ENCODE measurements at regions not wholly inside any gene's neighbourhood (a gene's known extent, or its start where the extent isn't known, plus 50 kb on each side); places are given as distances from the start of the nearest gene placed in this dataset.

- Histone ChIP-seq H3K4me2 (ENCODE audit: low read depth, low read length, poor library complexity, severe bottlenecking) (no peak overlapping the region), H3K36me3 (ENCODE audit: insufficient read depth, low read length) (no peaks in the 10 kb centered on the region), H3K4me3 (ENCODE audit: low read length, poor library complexity, severe bottlenecking) (no peak overlapping the region), H3K79me2 (ENCODE audit: insufficient read depth, low read length) (no peaks in the 10 kb centered on the region), H3F3A (ENCODE audit: low read depth) (no peaks in the 10 kb centered on the region), H3K4me1 (ENCODE audit: insufficient read depth, low read length, poor library complexity, severe bottlenecking) (no peaks in the 10 kb centered on the region), H3K27me3 (ENCODE audit: insufficient read depth, low read length, poor library complexity, severe bottlenecking) (no peaks in the 10 kb centered on the region), H3K9me2 (replicated peaks; ENCODE audit: low read depth, low read length) (no peaks in the 10 kb centered on the region), H3K9me3 (ENCODE audit: insufficient read depth, low read depth, low read length) (no peaks in the 10 kb centered on the region), H2AFZ (ENCODE audit: low read length) (no peak overlapping the region), H4K20me1 (ENCODE audit: insufficient read depth, low read length, poor library complexity, severe bottlenecking) (no peaks in the 10 kb centered on the region), H3K9ac (ENCODE audit: low read depth, low read length, poor library complexity, severe bottlenecking) (no peak overlapping the region)
- TF ChIP-seq CTCF (conservative IDR thresholded peaks at IDR 0.05; ENCODE audit: low read length) (no peak), EZH2phosphoT487 (IDR thresholded peaks at IDR 0.05; ENCODE audit: borderline replicate concordance) (no peak)
These were observed 201.2 kb downstream of the MSX2 start for GRCh38 chr5:174925586-174925985.

GRCh38 chr5:174922955-174923354, 198.6 kb downstream of the MSX2 start:
- no peaks in the 10 kb centered on the region for H3K9me2 ChIP-seq (replicated peaks; ENCODE audit: low read depth, low read length)
- H2AFZ ChIP-seq (ENCODE audit: low read length), result no peak overlapping the region
- H3K79me2 ChIP-seq (ENCODE audit: insufficient read depth, low read length), result no peaks in the 10 kb centered on the region
- TF ChIP-seq CTCF (conservative IDR thresholded peaks at IDR 0.05; ENCODE audit: low read length), result no peak
- no peak for TF ChIP-seq EZH2phosphoT487 (IDR thresholded peaks at IDR 0.05; ENCODE audit: borderline replicate concordance)
- H3K4me3 ChIP-seq (ENCODE audit: low read length, poor library complexity, severe bottlenecking), result no peak overlapping the region
- H3K9ac ChIP-seq (ENCODE audit: low read depth, low read length, poor library complexity, severe bottlenecking), result no peak overlapping the region
- H3K4me2 ChIP-seq (ENCODE audit: low read depth, low read length, poor library complexity, severe bottlenecking), result no peak overlapping the region
- H3K4me1 ChIP-seq (ENCODE audit: insufficient read depth, low read length, poor library complexity, severe bottlenecking), result no peaks in the 10 kb centered on the region
- no peaks in the 10 kb centered on the region for H4K20me1 ChIP-seq (ENCODE audit: insufficient read depth, low read length, poor library complexity, severe bottlenecking)
- H3K27me3 ChIP-seq (ENCODE audit: insufficient read depth, low read length, poor library complexity, severe bottlenecking), result no peaks in the 10 kb centered on the region
- no peaks in the 10 kb centered on the region for H3F3A ChIP-seq (ENCODE audit: low read depth)
- H3K36me3 ChIP-seq (ENCODE audit: insufficient read depth, low read length), result no peaks in the 10 kb centered on the region
- no peaks in the 10 kb centered on the region for H3K9me3 ChIP-seq (ENCODE audit: insufficient read depth, low read depth, low read length)

GRCh38 chr5:174920906-174921550, 196.6 kb downstream of the MSX2 start:
- no peaks in the 10 kb centered on the region for H3K36me3 ChIP-seq (ENCODE audit: insufficient read depth, low read length)
- no peak for TF ChIP-seq EZH2phosphoT487 (IDR thresholded peaks at IDR 0.05; ENCODE audit: borderline replicate concordance)
- TF ChIP-seq CTCF (conservative IDR thresholded peaks at IDR 0.05; ENCODE audit: low read length), result no peak
- no peaks in the 10 kb centered on the region for H3K4me1 ChIP-seq (ENCODE audit: insufficient read depth, low read length, poor library complexity, severe bottlenecking)
- no peaks in the 10 kb centered on the region for H4K20me1 ChIP-seq (ENCODE audit: insufficient read depth, low read length, poor library complexity, severe bottlenecking)
- H3K9ac ChIP-seq (ENCODE audit: low read depth, low read length, poor library complexity, severe bottlenecking), result no peak overlapping the region
- no peak overlapping the region for H3K4me2 ChIP-seq (ENCODE audit: low read depth, low read length, poor library complexity, severe bottlenecking)
- no peak overlapping the region for H3K4me3 ChIP-seq (ENCODE audit: low read length, poor library complexity, severe bottlenecking)
- no peaks in the 10 kb centered on the region for H3K9me2 ChIP-seq (replicated peaks; ENCODE audit: low read depth, low read length)
- no peak overlapping the region for H2AFZ ChIP-seq (ENCODE audit: low read length)
- H3K9me3 ChIP-seq (ENCODE audit: insufficient read depth, low read depth, low read length), result no peaks in the 10 kb centered on the region
- H3F3A ChIP-seq (ENCODE audit: low read depth), result no peaks in the 10 kb centered on the region
- no peaks in the 10 kb centered on the region for H3K27me3 ChIP-seq (ENCODE audit: insufficient read depth, low read length, poor library complexity, severe bottlenecking)
- H3K79me2 ChIP-seq (ENCODE audit: insufficient read depth, low read length), result no peaks in the 10 kb centered on the region
